Mesodermal cell (in vitro differentiated cells): ENCODE measurements at regions not wholly inside any gene's neighbourhood (a gene's known extent, or its start where the extent isn't known, plus 50 kb on each side); places are given as distances from the start of the nearest gene placed in this dataset.
"Not testable (repeated sequence)": the region's sequence is repeated elsewhere in the genome, so short reads cannot be mapped to it uniquely, and the experiment has no call there.

Experiments
- H3K27ac ChIP-seq: 2 replicates; pipeline ENCODE4 v1.7.0; 2013; ENCODE audit warnings: mild to moderate bottlenecking, low read depth, low read length, moderate library complexity; ENCODE audit not compliant: severe bottlenecking
- H3K36me3 ChIP-seq: 2 replicates; pipeline ENCODE4 v1.7.1; 2013; ENCODE audit warnings: mild to moderate bottlenecking, low read length, moderate library complexity; ENCODE audit not compliant: control insufficient read depth, insufficient read depth
- H3K4me1 ChIP-seq: one replicate; pipeline ENCODE4 v1.7.1; 2013; ENCODE audit warnings: mild to moderate bottlenecking, low read length; ENCODE audit not compliant: insufficient read depth, control insufficient read depth, poor library complexity, severe bottlenecking
- H3K4me3 ChIP-seq: 2 replicates; pipeline ENCODE4 v1.7.0; 2013; ENCODE audit warnings: low read length, control low read depth, mild to moderate bottlenecking; ENCODE audit not compliant: insufficient read depth, poor library complexity, severe bottlenecking; ENCODE audit errors: extremely low read depth
- H3K9me3 ChIP-seq: 2 replicates; pipeline ENCODE4 v1.7.1; 2013; ENCODE audit warnings: mild to moderate bottlenecking, low read length, moderate library complexity; ENCODE audit not compliant: control insufficient read depth
- WGBS, 2 experiments: methylation state at CpG; one replicate each; pipeline ENCODE4 v1.1.5; 2013; ENCODE audit warnings: missing lambda C conversion rate in 2 of 2; ENCODE audit not compliant: insufficient coverage in 2 of 2; 5-methylcytosine and 5-hydroxymethylcytosine counted together

DNA sequence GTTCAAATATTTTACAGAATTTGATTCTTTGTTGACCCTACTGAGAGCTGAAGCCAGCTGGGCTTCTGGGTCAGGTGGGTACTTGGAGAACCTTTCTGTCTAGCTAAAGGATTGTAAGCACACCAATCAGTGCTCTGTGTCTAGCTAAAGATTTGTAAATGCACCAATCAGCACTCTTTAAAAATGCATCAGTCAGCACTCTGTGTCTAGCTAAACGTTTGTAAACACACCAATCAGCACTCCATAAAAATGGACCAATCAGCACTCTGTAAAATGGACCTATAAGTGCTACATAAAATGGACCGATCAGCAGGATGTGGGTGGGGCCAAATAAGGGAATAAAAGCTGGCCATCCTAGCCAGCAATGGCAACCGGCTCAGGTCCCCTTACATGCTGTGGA, 76.4 kb upstream of the TMSB4Y start:
- not testable (repeated sequence) for H3K4me1 ChIP-seq, H3K27ac ChIP-seq, H3K4me3 ChIP-seq, H3K9me3 ChIP-seq, H3K36me3 ChIP-seq
- 100% methylated on average over 1 of the region's 3 CpGs; no CpG with 5 or more reads in 1 of the 2 experiments for WGBS, 2 experiments

DNA sequence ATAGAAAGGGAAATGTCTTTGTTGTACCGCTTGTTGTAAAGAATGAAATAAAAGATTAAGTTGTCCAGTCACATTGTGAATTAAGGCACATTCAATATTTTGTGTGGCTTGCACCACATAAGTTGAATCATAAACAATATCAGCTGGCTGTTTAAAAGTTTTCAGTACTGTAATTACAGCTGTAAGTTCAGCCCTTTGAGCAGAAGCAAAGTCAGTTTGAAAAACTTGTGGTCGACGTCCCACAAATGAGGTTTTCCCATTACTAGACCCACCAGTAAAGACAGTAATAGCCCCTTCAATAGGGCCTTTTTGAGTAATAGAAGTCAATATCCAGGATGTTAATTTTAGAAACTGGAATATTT, 87.8 kb upstream of the TMSB4Y start:
- Histone ChIP-seq H3K9me3 (no peaks in the 10 kb centered on the region), H3K4me1 (no peaks in the 10 kb centered on the region), H3K4me3 (no peak overlapping the region), H3K36me3 (no peaks in the 10 kb centered on the region), H3K27ac (no peak overlapping the region)
- no CpG with 5 or more reads among the region's 3 CpGs for WGBS, 2 experiments

DNA sequence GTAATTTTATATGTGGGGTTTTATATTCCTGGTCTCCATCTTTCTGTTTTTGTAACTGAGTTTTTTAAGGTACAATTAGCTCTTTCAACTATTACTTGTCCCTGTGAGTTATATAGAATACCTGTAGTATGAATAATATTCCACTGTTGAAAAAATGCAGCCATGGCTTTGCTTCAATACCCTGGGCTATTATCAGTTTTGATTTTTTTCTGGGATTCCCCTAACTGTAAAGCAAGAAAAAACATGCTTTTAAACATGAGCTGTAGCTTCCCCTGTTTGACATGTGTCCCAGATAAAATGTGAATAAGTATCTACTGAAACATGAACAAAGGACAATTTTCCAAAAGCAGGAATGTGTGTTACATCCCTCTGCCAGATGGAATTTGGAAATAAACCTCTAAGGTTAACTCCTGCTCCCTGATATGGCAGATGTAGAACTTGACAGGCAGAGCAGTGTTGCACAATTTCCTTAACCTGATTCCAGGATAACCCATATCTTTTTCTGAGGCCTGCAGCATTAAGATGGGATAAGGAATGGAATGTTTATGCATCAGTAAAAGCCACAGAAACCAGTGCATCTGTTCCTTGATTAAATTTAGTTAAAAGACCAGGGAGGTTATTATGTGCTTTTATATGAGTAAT, 88.3 kb upstream of the TMSB4Y start:
- no peaks in the 10 kb centered on the region for H3K36me3 ChIP-seq
- H3K27ac ChIP-seq = no peak overlapping the region
- H3K9me3 ChIP-seq = no peaks in the 10 kb centered on the region
- no peak overlapping the region for H3K4me3 ChIP-seq
- no peaks in the 10 kb centered on the region for H3K4me1 ChIP-seq

DNA sequence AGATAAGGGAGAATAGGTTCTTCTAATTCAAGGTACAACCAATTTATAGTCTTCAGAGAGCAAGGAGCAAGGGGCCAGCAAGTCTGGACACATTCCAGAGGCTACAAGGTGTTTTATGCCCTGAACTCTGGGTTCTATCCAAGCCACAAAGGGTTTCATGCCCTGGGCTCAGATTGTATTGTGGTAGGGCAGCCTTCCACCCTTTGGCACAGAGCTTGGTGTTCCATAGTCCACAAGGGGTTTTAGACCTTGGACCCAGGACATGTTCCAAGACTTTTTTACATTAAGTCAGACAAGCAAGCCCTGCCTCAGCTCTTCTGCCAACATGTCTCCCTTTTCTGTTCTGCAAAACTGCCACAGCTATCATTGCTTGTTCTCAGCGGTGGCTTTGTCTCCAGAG, 90.8 kb upstream of the TMSB4Y start:
- Histone ChIP-seq H3K36me3 (no peaks in the 10 kb centered on the region), H3K4me3 (no peak overlapping the region), H3K27ac (no peak overlapping the region), H3K4me1 (no peaks in the 10 kb centered on the region), H3K9me3 (no peaks in the 10 kb centered on the region)
- WGBS, 2 experiments = no CpG with 5 or more reads among the region's 1 CpG

DNA sequence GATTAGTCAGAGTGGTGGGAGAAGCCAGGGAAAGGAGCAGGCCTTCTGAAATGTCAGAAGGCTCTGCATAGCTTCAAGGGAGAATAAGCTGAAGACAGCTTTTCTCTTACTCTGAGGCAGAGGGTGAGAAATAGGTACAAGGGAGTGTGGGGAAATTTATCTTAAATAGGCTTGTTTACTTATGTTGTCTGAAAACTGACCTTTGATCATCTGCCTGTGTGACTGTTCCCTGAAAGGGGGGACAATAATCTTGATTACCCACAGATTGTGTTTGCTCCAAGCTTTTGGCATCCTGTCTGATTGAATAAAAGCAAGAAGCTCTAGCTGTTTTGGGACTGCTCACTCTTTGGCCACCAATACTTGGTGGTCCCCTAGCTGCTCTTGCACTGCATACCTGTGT, 91.7 kb upstream of the TMSB4Y start:
- H3K9me3 ChIP-seq = no peaks in the 10 kb centered on the region
- no peaks in the 10 kb centered on the region for H3K4me1 ChIP-seq
- H3K4me3 ChIP-seq = no peak overlapping the region
- no peak overlapping the region for H3K27ac ChIP-seq
- no peaks in the 10 kb centered on the region for H3K36me3 ChIP-seq

DNA sequence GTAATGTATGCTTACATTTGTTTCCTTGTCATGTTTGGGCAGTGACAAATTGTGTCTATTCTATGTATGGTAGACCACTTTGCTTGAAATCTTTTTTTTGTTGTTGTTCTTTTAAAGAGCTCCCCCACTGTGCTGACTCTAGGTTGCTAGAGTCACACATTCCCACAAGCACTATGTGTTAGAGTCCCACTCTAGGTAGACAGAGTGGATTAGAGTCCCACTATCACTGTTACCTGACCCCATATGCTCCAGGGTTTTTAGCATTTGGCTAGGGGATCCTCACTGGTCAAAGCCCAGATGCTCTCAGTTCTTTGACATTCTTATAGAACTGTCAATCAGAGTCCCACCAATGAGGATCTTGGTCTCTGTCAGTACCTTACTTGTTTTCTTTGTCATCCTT, 111.2 kb upstream of the TMSB4Y start:
- Histone ChIP-seq H3K4me3 (no peak overlapping the region), H3K27ac (no peak overlapping the region), H3K4me1 (no peaks in the 10 kb centered on the region), H3K36me3 (no peaks in the 10 kb centered on the region), H3K9me3 (no peaks in the 10 kb centered on the region)

DNA sequence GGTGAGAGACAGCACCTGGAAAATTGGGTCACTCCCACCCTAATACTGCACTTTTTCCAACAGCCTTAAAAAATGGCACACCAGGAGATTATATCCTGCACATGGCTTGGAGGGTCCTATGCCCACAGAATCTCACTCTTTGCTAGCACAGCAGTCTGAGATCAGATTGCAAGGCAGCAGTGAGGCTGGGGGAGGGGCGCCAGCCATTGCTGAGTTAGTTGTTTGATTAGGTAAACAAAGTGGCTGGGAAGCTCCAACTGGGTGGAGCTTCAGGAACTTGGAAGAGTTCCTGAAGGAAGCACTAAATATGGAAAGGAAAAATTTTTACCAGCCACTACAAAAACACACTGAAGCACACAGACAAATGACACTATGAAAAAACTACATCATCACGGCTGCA, 91.1 kb upstream of the UTY start:
- not testable (repeated sequence) for H3K4me1 ChIP-seq, H3K4me3 ChIP-seq, H3K9me3 ChIP-seq, H3K27ac ChIP-seq, H3K36me3 ChIP-seq
- WGBS, 2 experiments = no CpG with 5 or more reads among the region's 2 CpGs

DNA sequence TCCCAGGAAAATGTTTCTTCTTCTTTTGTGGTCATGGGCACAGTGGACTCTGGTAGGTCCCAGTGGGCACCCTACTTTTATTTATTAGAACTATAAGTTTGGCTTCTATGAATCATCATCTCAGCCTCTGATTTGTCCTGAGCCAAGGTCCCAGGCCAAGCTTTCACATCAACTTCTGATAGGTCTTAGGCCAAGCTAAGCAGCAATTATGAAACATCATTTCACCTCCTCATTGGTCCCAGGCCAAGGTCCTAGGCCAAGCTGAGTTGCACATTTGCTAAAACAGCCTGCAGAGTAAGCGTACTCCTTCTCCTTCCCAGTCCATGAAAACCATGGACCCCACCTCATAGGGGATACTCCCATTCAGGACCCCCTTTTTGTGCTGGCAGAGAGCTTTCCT, 87.4 kb upstream of the UTY start:
- Histone ChIP-seq H3K4me3 (no peak overlapping the region), H3K36me3 (no peaks in the 10 kb centered on the region), H3K27ac (no peak overlapping the region), H3K9me3 (no peaks in the 10 kb centered on the region), H3K4me1 (no peaks in the 10 kb centered on the region)
- 100% methylated on average over 1 of the region's 1 CpG; no CpG with 5 or more reads in 1 of the 2 experiments for WGBS, 2 experiments

DNA sequence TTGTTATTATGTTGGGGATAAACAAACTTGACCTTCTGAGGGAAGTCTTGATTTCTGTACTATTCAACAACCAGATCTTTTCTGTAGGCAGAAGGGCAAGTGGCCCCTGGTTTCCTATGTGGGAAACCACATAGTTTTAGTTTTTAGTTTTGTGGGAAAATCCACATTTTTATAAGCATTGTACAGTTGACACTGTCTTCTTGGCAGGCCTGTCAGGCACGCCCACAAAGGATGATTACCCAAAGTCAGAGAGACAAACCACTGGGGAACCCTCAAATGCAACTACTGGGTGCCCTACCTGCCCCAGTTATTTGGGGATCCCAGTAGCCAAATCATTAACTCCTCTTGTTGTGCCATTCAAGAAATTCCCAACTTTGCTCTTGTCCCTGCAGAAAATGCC, 75.1 kb upstream of the UTY start:
- WGBS, 2 experiments = no CpG with 5 or more reads among the region's 1 CpG
- H3K9me3 ChIP-seq = no peaks in the 10 kb centered on the region
- H3K4me3 ChIP-seq = no peak overlapping the region
- no peaks in the 10 kb centered on the region for H3K4me1 ChIP-seq
- H3K27ac ChIP-seq = no peak overlapping the region
- H3K36me3 ChIP-seq = no peaks in the 10 kb centered on the region

DNA sequence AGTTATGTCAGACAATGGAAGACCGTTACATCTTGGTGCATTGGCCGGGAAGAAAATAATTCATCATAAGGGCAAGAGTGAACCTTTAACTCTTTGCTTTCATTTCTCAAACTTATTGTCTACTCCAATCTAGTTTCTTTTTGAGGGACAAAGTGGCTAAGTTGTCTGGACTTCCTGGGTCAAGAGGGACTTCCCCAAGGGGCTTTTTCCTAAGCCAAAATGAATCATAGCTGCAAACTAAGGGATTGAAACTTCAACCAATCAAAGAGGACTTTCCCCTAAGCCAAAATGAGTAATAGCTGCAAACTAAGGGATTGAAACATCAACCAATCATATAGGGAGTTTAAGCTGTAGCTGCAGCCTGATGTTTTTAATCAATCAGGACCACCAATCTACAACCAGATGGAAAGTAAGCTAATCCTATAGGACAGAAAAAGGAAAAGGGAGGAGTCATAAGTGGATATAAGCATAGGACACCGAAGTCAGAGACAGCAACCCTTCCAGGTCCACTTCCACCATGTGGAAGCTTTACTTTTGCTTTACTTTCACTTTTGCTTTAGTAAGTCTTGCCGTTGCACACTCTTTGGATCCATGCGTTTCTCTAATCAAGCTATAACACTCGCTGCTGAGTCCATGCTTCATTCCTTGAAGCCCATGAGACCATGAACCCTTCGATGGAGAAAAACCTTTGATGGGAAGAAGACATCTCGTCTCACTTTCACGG, 72.7 kb upstream of the UTY start:
- no peak overlapping the region for H3K4me3 ChIP-seq
- no peaks in the 10 kb centered on the region for H3K36me3 ChIP-seq
- no peaks in the 10 kb centered on the region for H3K4me1 ChIP-seq
- 90% methylated on average over 2 of the region's 9 CpGs; no CpG with 5 or more reads in 1 of the 2 experiments for WGBS, 2 experiments
- H3K9me3 ChIP-seq = no peaks in the 10 kb centered on the region
- no peak overlapping the region for H3K27ac ChIP-seq

DNA sequence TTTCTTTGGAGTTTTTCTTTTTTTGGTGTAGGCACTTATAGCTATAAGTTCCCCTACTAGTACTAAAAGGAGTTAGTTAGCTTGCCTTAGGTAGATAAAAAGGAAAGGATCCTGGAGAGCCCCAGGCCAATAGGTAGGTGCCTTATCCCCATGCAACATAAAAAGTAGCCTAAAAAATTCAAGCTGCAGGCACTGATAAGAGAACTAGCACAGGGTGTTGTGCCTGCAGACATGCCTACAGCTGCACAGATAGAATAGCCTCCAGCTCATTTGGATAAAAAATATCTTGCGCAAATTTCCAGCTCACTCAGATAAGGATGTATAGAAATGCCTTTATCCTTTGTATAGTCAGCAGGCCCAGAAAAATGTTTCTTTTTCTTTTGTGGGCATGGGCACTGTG, 71.4 kb upstream of the UTY start:
- no CpG with 5 or more reads among the region's 1 CpG for WGBS, 2 experiments
- H3K9me3 ChIP-seq = no peaks in the 10 kb centered on the region
- no peak overlapping the region for H3K4me3 ChIP-seq
- no peaks in the 10 kb centered on the region for H3K36me3 ChIP-seq
- H3K4me1 ChIP-seq = no peaks in the 10 kb centered on the region
- H3K27ac ChIP-seq = no peak overlapping the region
